SK-N-SH (cell line): ENCODE measurements at regions not wholly inside any gene's neighbourhood (a gene's known extent, or its start where the extent isn't known, plus 50 kb on each side); places are given as distances from the start of the nearest gene placed in this dataset.

Experiments
- CTCF ChIA-PET: fragments of 300-600, 350-600 bp; formaldehyde crosslinking; extraction: SDS; loops from one replicate; lab custom pipeline; 2021; lab: Yijun Ruan, JAX
- POLR2A ChIA-PET: fragments of 350-600 bp; sonication (Branson Sonifier 250); formaldehyde crosslinking; extraction: SDS; loops from one replicate; lab custom pipeline; 2020; ENCODE audit warnings: antibody characterized with exemption, inconsistent platforms; lab: Yijun Ruan, JAX
- DNase-seq: peaks from one replicate; pipeline ENCODE4 v3.0.0; 2012
- H2AFZ ChIP-seq: fragments of 200-600 bp; sonication (generic); 2 replicates; pipeline ENCODE4 v1.8.1; 2016; ENCODE audit warnings: antibody characterized with exemption, mild to moderate bottlenecking, low read depth
- H3F3A ChIP-seq: fragments of 200-600 bp; sonication (generic); replicated peaks from 2 replicates; pipeline ENCODE3; 2016; ENCODE audit warnings: antibody characterized with exemption, mild to moderate bottlenecking; ENCODE audit not compliant: insufficient read depth
- H3K27ac ChIP-seq, 2 experiments: fragments of 200-500 bp in 1 of 2; fragments of 200-600 bp in 1 of 2; sonication (Bioruptor generic) in 1 of 2; sonication (generic), shearing (Covaris generic) in 1 of 2; 2 replicates each; pipeline versions ENCODE4 v1.5.1 to v1.6.1; 2014 to 2016; ENCODE audit warnings: low read depth in 2 of 2, inconsistent platforms in 1 of 2, low read length in 1 of 2, mild to moderate bottlenecking in 1 of 2, mixed read lengths in 1 of 2
- H3K27me3 ChIP-seq: fragments of 200-600 bp; sonication (generic), shearing (Covaris generic); 2 replicates; pipeline ENCODE4 v1.6.1; 2016; ENCODE audit warnings: mixed run types; ENCODE audit not compliant: insufficient read depth
- H3K36me3 ChIP-seq, 2 experiments: fragments of 200-500 bp in 1 of 2; fragments of 200-600 bp in 1 of 2; sonication (Bioruptor generic) in 1 of 2; sonication (generic) in 1 of 2; replicated peaks in 1 of 2; 2 replicates each; pipeline versions ENCODE3 to v1.5.1; 2014 to 2016; ENCODE audit warnings: low read length in 1 of 2, mild to moderate bottlenecking in 1 of 2; ENCODE audit not compliant: insufficient read depth in 2 of 2, control insufficient read depth in 1 of 2
- H3K4me1 ChIP-seq, 2 experiments: fragments of 200-500 bp in 1 of 2; fragments of 200-600 bp in 1 of 2; sonication (Bioruptor generic) in 1 of 2; sonication (generic), shearing (Covaris generic) in 1 of 2; 2 replicates each; pipeline versions ENCODE4 v1.5.1 to v1.6.1; 2014 to 2016; ENCODE audit warnings: low read depth in 1 of 2, low read length in 1 of 2, mixed run types in 1 of 2; ENCODE audit not compliant: insufficient read depth in 2 of 2, control insufficient read depth in 1 of 2
- H3K4me2 ChIP-seq: fragments of 200-600 bp; sonication (generic), shearing (Covaris generic); 2 replicates; pipeline ENCODE4 v1.6.1; 2017; ENCODE audit warnings: mixed run types
- H3K4me3 ChIP-seq, 2 experiments: fragments of 200-500 bp in 1 of 2; fragments of 200-600 bp in 1 of 2; sonication (Bioruptor generic) in 1 of 2; sonication (generic), shearing (Covaris generic) in 1 of 2; 2 replicates each; pipeline versions ENCODE4 v1.5.1 to v1.8.1; 2014 to 2016; ENCODE audit warnings: low read depth in 2 of 2, inconsistent platforms in 1 of 2, low read length in 1 of 2, mild to moderate bottlenecking in 1 of 2, mixed read lengths in 1 of 2, moderate library complexity in 1 of 2
- H3K79me2 ChIP-seq: fragments of 200-600 bp; sonication (generic); 2 replicates; pipeline ENCODE4 v1.8.1; 2017; ENCODE audit warnings: mild to moderate bottlenecking; ENCODE audit not compliant: insufficient read depth
- H3K9ac ChIP-seq: fragments of 200-600 bp; sonication (generic); 2 replicates; pipeline ENCODE4 v1.6.1; 2017; ENCODE audit warnings: mixed run types
- H3K9me2 ChIP-seq: fragments of 200-600 bp; sonication (generic); 2 replicates; pipeline ENCODE4 v1.6.1; 2017; ENCODE audit warnings: mixed run types
- H3K9me3 ChIP-seq: fragments of 200-600 bp; sonication (generic); 2 replicates; pipeline ENCODE4 v1.6.1; 2017; ENCODE audit warnings: mixed run types, mild to moderate bottlenecking, moderate library complexity
- H4K20me1 ChIP-seq: fragments of 200-600 bp; sonication (generic); 2 replicates; pipeline ENCODE4 v1.6.1; 2017; ENCODE audit warnings: mild to moderate bottlenecking, mixed run types; ENCODE audit not compliant: insufficient read depth
- CHD2 ChIP-seq: fragments of 150-350 bp; IDR thresholded peaks from 2 replicates; pipeline ENCODE4 v1.6.1; 2018; ENCODE audit warnings: low read length; ENCODE audit not compliant: partially characterized antibody
- EP300 ChIP-seq, 2 experiments: IDR thresholded peaks; 2 replicates each; pipeline versions ENCODE4 v1.4.0 to v1.6.1; 2012; ENCODE audit warnings: borderline replicate concordance in 1 of 2, low read depth in 1 of 2, low read length in 1 of 2
- IRF3 ChIP-seq: fragments of 150-350 bp; IDR thresholded peaks from 2 replicates; pipeline ENCODE4 v1.6.1; 2016; ENCODE audit warnings: mild to moderate bottlenecking, low read depth, low read length
- MAX ChIP-seq: IDR thresholded peaks from 2 replicates; pipeline ENCODE4 v1.4.0; 2012; ENCODE audit warnings: low read depth
- MXI1 ChIP-seq: IDR thresholded peaks from 2 replicates; pipeline ENCODE4 v1.6.1; 2012; ENCODE audit warnings: mild to moderate bottlenecking, low read depth, low read length, improper control_type of control experiment
- NFIC ChIP-seq: IDR thresholded peaks from 2 replicates; pipeline ENCODE4 v1.4.0; 2012; ENCODE audit warnings: borderline replicate concordance
- PBX3 ChIP-seq: IDR thresholded peaks from 2 replicates; pipeline ENCODE4; 2012
- RCOR1 ChIP-seq: fragments of 150-350 bp; IDR thresholded peaks from 2 replicates; pipeline ENCODE4 v1.6.1; 2017; ENCODE audit warnings: antibody characterized with exemption, low read length
- SIN3A ChIP-seq: IDR thresholded peaks from 2 replicates; pipeline ENCODE4 v1.6.1; 2012; ENCODE audit warnings: low read depth, mild to moderate bottlenecking, low read length, moderate library complexity, borderline replicate concordance
- SMC3 ChIP-seq: IDR thresholded peaks from 2 replicates; pipeline ENCODE4 v1.6.1; 2012; ENCODE audit warnings: low read depth, low read length, improper control_type of control experiment
- TAF1 ChIP-seq: IDR thresholded peaks from 2 replicates; pipeline ENCODE4 v1.6.1; 2012; ENCODE audit warnings: low read depth, mild to moderate bottlenecking, low read length, moderate library complexity, borderline replicate concordance
- TCF12 ChIP-seq: IDR thresholded peaks from 2 replicates; pipeline ENCODE4 v1.4.0; 2012
- TEAD4 ChIP-seq: IDR thresholded peaks from 2 replicates; pipeline ENCODE4 v1.4.0; 2012; ENCODE audit warnings: mild to moderate bottlenecking, borderline replicate concordance; ENCODE audit not compliant: insufficient read depth
- WGBS: methylation state at CpG from one replicate; pipeline ENCODE4 v1.1.6; 2017; ENCODE audit warnings: low lambda C conversion rate; 5-methylcytosine and 5-hydroxymethylcytosine counted together
- TF ChIP-seq, protein P1 (sequence below): IDR thresholded peaks from 2 replicates; pipeline ENCODE4 v1.4.0; 2012; ENCODE audit warnings: low read depth, borderline replicate concordance

- no peak for TF ChIP-seq IRF3
- TF ChIP-seq CHD2 = no peak
Observed at GRCh38 chr5:117295941-117296340, 721.3 kb upstream of the SEMA6A start (continued).

DNA sequence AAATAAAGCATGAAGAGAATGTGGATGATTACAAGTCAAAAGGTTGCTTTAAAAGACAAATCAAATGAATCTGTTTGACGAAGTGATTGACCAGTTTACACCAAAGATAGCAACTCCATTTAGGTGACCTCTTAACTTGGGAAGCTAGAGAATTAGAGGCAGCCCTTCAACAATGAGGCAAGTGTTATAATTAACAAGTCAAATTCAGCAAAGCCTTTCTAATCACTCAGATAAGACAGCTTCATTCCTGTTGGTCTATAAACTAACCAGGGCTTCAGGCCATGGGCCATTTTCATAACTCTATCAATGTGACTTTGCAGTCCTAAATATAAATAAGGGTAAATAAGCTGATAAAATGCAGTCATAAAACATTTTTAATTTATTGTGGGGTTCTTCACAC lies 712.2 kb upstream of the SEMA6A start:
- Histone ChIP-seq H2AFZ (no peak overlapping the region), H3K27ac (no peak overlapping the region), H3K4me1 (no peaks in the 10 kb centered on the region), H3K27me3 (no peaks in the 10 kb centered on the region), H3K36me3 (no peaks in the 10 kb centered on the region), H3K9ac (no peak overlapping the region), H3F3A (no peaks in the 10 kb centered on the region), H3K4me2 (no peak overlapping the region), H3K79me2 (no peaks in the 10 kb centered on the region), H3K4me3 (no peak overlapping the region), H3K9me2 (peaks cover 3% of the 10 kb centered on the region; the same call in 1 of the 2 replicates), H4K20me1 (no peaks in the 10 kb centered on the region), H3K9me3 (peaks cover 4% of the 10 kb centered on the region)
- POLR2A ChIA-PET = no interaction called here
- 7% methylated on average over 1 of the region's 1 CpG for WGBS
- no peak for TF ChIP-seq MXI1
- no peak for TF ChIP-seq TEAD4
- TF ChIP-seq SMC3 = no peak
- no peak for TF ChIP-seq SIN3A
- TF ChIP-seq CHD2 = no peak
- TF ChIP-seq TCF12 = no peak
- no peak for TF ChIP-seq PBX3
- DNase-seq = no peak
- CTCF ChIA-PET = interaction anchor here (0.9 kb wide), 1 partner anchor 14 kb away, joined by 3 read pairs; no protein-coding TSS in a partner anchor

DNA sequence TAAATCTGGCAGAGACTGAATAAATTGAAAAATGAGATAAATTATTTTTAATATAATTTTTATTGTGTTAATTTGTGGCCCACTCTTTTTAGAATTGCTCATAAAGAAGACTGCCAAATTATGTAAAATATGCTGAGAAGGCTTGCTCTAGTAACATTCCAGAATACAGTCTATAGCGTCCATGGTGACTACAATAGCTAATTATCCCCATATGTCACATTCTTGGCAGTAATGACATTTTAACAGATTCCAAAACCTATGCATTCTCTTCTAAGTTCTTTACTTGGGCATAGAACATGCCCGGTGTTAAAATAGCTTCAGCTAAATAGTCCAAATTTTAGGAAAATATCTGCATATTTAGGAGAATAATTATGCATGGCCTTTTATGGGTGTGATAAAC lies 697.0 kb upstream of the SEMA6A start:
- no peaks in the 10 kb centered on the region for H3F3A ChIP-seq
- POLR2A ChIA-PET = no interaction called here
- no peak overlapping the region for H2AFZ ChIP-seq
- H3K4me3 ChIP-seq = no peak overlapping the region
- H3K27me3 ChIP-seq = no peaks in the 10 kb centered on the region
- H4K20me1 ChIP-seq = no peaks in the 10 kb centered on the region
- CTCF ChIA-PET = no interaction called here
- H3K36me3 ChIP-seq = no peaks in the 10 kb centered on the region
- H3K4me2 ChIP-seq = no peak overlapping the region
- H3K9me2 ChIP-seq = no peaks in the 10 kb centered on the region
- H3K79me2 ChIP-seq = no peaks in the 10 kb centered on the region
- 39% methylated on average over 2 of the region's 2 CpGs for WGBS
- no peaks in the 10 kb centered on the region for H3K4me1 ChIP-seq
- no peak overlapping the region for H3K27ac ChIP-seq
- DNase-seq = no peak
- TF ChIP-seq IRF3 (no peak), TCF12 (no peak), TAF1 (no peak), NFIC (no peak), EP300 (IDR thresholded peaks at IDR 0.05; ENCODE audit: borderline replicate concordance in 1 of 2, low read depth in 1 of 2, low read length in 1 of 2) (no peak), SIN3A (no peak), RCOR1 (no peak), MAX (no peak)
- TF ChIP-seq, protein P1, sequence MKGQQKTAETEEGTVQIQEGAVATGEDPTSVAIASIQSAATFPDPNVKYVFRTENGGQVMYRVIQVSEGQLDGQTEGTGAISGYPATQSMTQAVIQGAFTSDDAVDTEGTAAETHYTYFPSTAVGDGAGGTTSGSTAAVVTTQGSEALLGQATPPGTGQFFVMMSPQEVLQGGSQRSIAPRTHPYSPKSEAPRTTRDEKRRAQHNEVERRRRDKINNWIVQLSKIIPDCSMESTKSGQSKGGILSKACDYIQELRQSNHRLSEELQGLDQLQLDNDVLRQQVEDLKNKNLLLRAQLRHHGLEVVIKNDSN = no peak
- no peak overlapping the region for H3K9ac ChIP-seq
- peaks cover 1% of the 10 kb centered on the region; the same call in 1 of the 2 replicates for H3K9me3 ChIP-seq
